HCT116 (cell line): ENCODE measurements at regions not wholly inside any gene's neighbourhood (a gene's known extent, or its start where the extent isn't known, plus 50 kb on each side); places are given as distances from the start of the nearest gene placed in this dataset.

Source experiments
- ATAC-seq: fragments of 200-7000 bp; cut with Tn5 transposase; 2 replicates; pipeline ENCODE4 v1.9.1; 2020; ENCODE audit warnings: mild to moderate bottlenecking, moderate library complexity
- BruUV-seq: library from RNA; stranded (reverse); fragments of 400-500 nt; replicated peaks from 2 replicates; lab custom pipeline; 2021; lab: Mats Ljungman, UMichigan
- CTCF ChIA-PET: fragments of 300-600 bp; sonication (Branson Sonifier 250); formaldehyde crosslinking; loops from one replicate; lab custom pipeline; 2021; ENCODE audit warnings: antibody characterized with exemption; lab: Charles Lee
- POLR2A ChIA-PET: fragments of 300-600, 350-600 bp; sonication (Branson Sonifier 250); formaldehyde crosslinking; loops from one replicate; lab custom pipeline; 2021; ENCODE audit warnings: antibody characterized with exemption; lab: Charles Lee
- RAD21 ChIA-PET, 2 experiments: fragments of 300-600 bp; sonication (Branson Sonifier 250); formaldehyde crosslinking; loops; one replicate each; lab custom pipeline; 2023; ENCODE audit warnings: low total read pairs in 2 of 2; ENCODE audit not compliant: uncharacterized antibody in 2 of 2, unreplicated experiment in 2 of 2, low non-redundant PET in 1 of 2; lab: Charles Lee
- DNase-seq: peaks from one replicate; pipeline ENCODE4 v3.0.0-alpha.2; 2010; ENCODE audit warnings: low read depth, low spot score
- H2AFZ ChIP-seq: fragments of 200-600 bp; shearing (Covaris generic), sonication (generic); 2 replicates; pipeline ENCODE4 v1.6.1; 2017; ENCODE audit warnings: low read depth, mixed run types, mixed read lengths, antibody characterized with exemption, low read length; ENCODE audit not compliant: poor library complexity, severe bottlenecking
- H3K27ac ChIP-seq: 2 replicates; pipeline ENCODE4 v1.5.1; 2012; ENCODE audit warnings: low read depth, low read length
- H3K27me3 ChIP-seq: fragments of 200-600 bp; sonication (generic); 2 replicates; pipeline ENCODE4 v1.6.1; 2016; ENCODE audit warnings: mixed run types, low read length, mixed read lengths; ENCODE audit not compliant: insufficient read depth
- H3K36me3 ChIP-seq, 2 experiments: fragments of 200-500 bp in 1 of 2; fragments of 200-600 bp in 1 of 2; sonication (Bioruptor generic) in 1 of 2; sonication (generic) in 1 of 2; 2 replicates each; pipeline versions ENCODE4 v1.5.1 to v1.6.1; 2014 to 2016; ENCODE audit warnings: low read length in 2 of 2, inconsistent platforms in 1 of 2, mixed read lengths in 1 of 2, mixed run types in 1 of 2; ENCODE audit not compliant: insufficient read depth in 2 of 2, control insufficient read depth in 1 of 2
- H3K4me1 ChIP-seq, 2 experiments: fragments of 200-600 bp in 1 of 2; sonication (generic) in 1 of 2; 2 replicates each; pipeline versions ENCODE4 v1.5.1 to v1.6.1; 2012 to 2017; ENCODE audit warnings: low read length in 2 of 2, inconsistent platforms in 1 of 2, mild to moderate bottlenecking in 1 of 2, mixed read lengths in 1 of 2, mixed run types in 1 of 2, moderate library complexity in 1 of 2; ENCODE audit not compliant: insufficient read depth in 2 of 2, control insufficient read depth in 1 of 2
- H3K4me2 ChIP-seq: fragments of 200-600 bp; sonication (generic); 2 replicates; pipeline ENCODE4 v1.6.1; 2017; ENCODE audit warnings: mixed run types, low read length, mixed read lengths
- H3K4me3 ChIP-seq, 2 experiments: fragments of 200-600 bp in 1 of 2; sonication (generic) in 1 of 2; replicated peaks in 1 of 2; 2 replicates each; pipeline ENCODE4 v1.5.1; 2011 to 2016; ENCODE audit warnings: low read length in 2 of 2, control low read depth in 1 of 2, low read depth in 1 of 2, mild to moderate bottlenecking in 1 of 2, mixed read lengths in 1 of 2, mixed run types in 1 of 2
- H3K79me2 ChIP-seq: fragments of 200-600 bp; sonication (generic); 2 replicates; pipeline ENCODE4 v1.6.1; 2017; ENCODE audit warnings: mild to moderate bottlenecking, mixed run types, low read length, moderate library complexity, mixed read lengths; ENCODE audit not compliant: insufficient read depth
- H3K9ac ChIP-seq: fragments of 200-600 bp; sonication (generic); 2 replicates; pipeline ENCODE4 v1.6.1; 2016; ENCODE audit warnings: low read length, mixed read lengths
- H3K9me2 ChIP-seq: fragments of 200-600 bp; sonication (generic), shearing (Covaris generic); 2 replicates; pipeline ENCODE4 v1.6.1; 2017; ENCODE audit warnings: mixed run types, mild to moderate bottlenecking, moderate library complexity; ENCODE audit not compliant: insufficient read depth
- H3K9me3 ChIP-seq, 2 experiments: fragments of 200-500 bp in 1 of 2; fragments of 200-600 bp in 1 of 2; sonication (Bioruptor generic) in 1 of 2; sonication (generic) in 1 of 2; 2 replicates each; pipeline ENCODE4 v1.6.1; 2014 to 2017; ENCODE audit warnings: low read length in 2 of 2, mixed read lengths in 2 of 2, inconsistent platforms in 1 of 2, low read depth in 1 of 2, mild to moderate bottlenecking in 1 of 2, mixed run types in 1 of 2, moderate library complexity in 1 of 2; ENCODE audit not compliant: control insufficient read depth in 1 of 2, insufficient read depth in 1 of 2
- H4K20me1 ChIP-seq: fragments of 200-600 bp; sonication (generic), shearing (Covaris generic); 2 replicates; pipeline ENCODE4 v1.6.1; 2017; ENCODE audit warnings: mixed run types, mild to moderate bottlenecking, moderate library complexity; ENCODE audit not compliant: insufficient read depth
- CTCF ChIP-seq, 3 experiments: fragments of 200-600 bp in 1 of 3; sonication (generic) in 1 of 3; IDR thresholded peaks in 2 of 3; conservative IDR thresholded peaks in 1 of 3; 2 replicates each; pipeline ENCODE4 v1.5.1; 2012 to 2017; ENCODE audit warnings: low read depth in 2 of 3, low read length in 2 of 3, antibody characterized with exemption in 1 of 3, borderline replicate concordance in 1 of 3, control low read depth in 1 of 3, mild to moderate bottlenecking in 1 of 3, mixed read lengths in 1 of 3, mixed run types in 1 of 3, moderate library complexity in 1 of 3; ENCODE audit not compliant: insufficient read depth in 1 of 3
- EGR1 ChIP-seq: IDR thresholded peaks from 2 replicates; pipeline ENCODE4 v1.6.1; 2012; ENCODE audit warnings: low read depth
- ELF1 ChIP-seq: IDR thresholded peaks from 2 replicates; pipeline ENCODE4 v1.6.1; 2012; ENCODE audit warnings: low read depth, borderline replicate concordance
- EZH2 ChIP-seq: fragments of 200-600 bp; sonication (generic); IDR thresholded peaks from 2 replicates; pipeline ENCODE4 v1.6.1; 2017; ENCODE audit warnings: antibody characterized with exemption, mixed run types
- EZH2phosphoT487 ChIP-seq: fragments of 200-600 bp; IDR thresholded peaks from 2 replicates; pipeline ENCODE4 v1.6.1; 2018; ENCODE audit warnings: antibody characterized with exemption, borderline replicate concordance
- MAX ChIP-seq: IDR thresholded peaks from 2 replicates; pipeline ENCODE4 v1.6.1; 2012
- POLR2A ChIP-seq: IDR thresholded peaks from 2 replicates; pipeline ENCODE4 v1.7.0; 2011; ENCODE audit warnings: borderline replicate concordance; ENCODE audit not compliant: insufficient read depth, insufficient read length; ENCODE audit errors: extremely low read depth
- POLR2AphosphoS5 ChIP-seq: IDR thresholded peaks from 2 replicates; pipeline ENCODE4 v1.6.1; 2011; ENCODE audit warnings: mild to moderate bottlenecking, low read depth, low read length, moderate library complexity
- RAD21 ChIP-seq: IDR thresholded peaks from 2 replicates; pipeline ENCODE4 v1.6.1; 2012; ENCODE audit warnings: low read depth, mild to moderate bottlenecking
- SIN3A ChIP-seq: IDR thresholded peaks from 2 replicates; pipeline ENCODE4 v1.6.1; 2012; ENCODE audit warnings: low read depth
- SRF ChIP-seq: IDR thresholded peaks from 2 replicates; pipeline ENCODE4 v1.6.1; 2012; ENCODE audit warnings: low read depth
- YY1 ChIP-seq: IDR thresholded peaks from 2 replicates; pipeline ENCODE4 v1.6.1; 2011; ENCODE audit warnings: low read length, low read depth, moderate library complexity, mild to moderate bottlenecking; ENCODE audit not compliant: insufficient replicate concordance; ENCODE audit errors: extremely low read depth
- ZBTB33 ChIP-seq: IDR thresholded peaks from 2 replicates; pipeline ENCODE4 v1.6.1; 2011; ENCODE audit warnings: mild to moderate bottlenecking, low read length, moderate library complexity; ENCODE audit not compliant: insufficient replicate concordance; ENCODE audit errors: extremely low read depth
- ZFX ChIP-seq: fragments of 450-650 bp; IDR thresholded peaks from 2 replicates; pipeline ENCODE4 v1.6.1; 2017
- intact Hi-C: fragments of 100-400 bp; cut with micrococcal nuclease; formaldehyde crosslinking; loops from 2 replicates; pipeline ENCODE4 v1.10.0; 2022

DNA sequence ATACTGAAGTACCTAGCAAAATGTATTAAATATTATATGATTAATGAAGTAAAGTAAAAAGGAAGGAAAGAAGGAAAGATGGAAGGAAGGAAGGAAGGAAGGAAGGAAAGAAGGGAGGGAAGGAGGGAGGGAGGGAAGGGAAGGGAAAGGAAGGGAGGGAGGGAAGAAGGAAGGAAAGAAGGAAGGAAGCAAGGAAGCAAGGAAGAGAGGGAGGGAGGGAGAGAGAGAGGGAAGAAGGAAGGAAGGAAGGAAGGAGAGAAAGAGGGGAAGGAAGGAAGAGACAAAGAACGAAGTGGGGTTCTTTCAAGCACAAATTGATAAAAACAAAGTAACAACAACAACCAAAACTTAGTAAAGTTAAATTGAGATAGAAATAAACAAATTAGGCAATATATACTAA, 622.3 kb upstream of the ADGRB3 start:
- BruUV-seq: no TSS peak
- H3K27me3 ChIP-seq: no peaks in the 10 kb centered on the region
- no peak overlapping the region for H3K27ac ChIP-seq
- ATAC-seq: no peak
- no peak overlapping the region for H3K4me3 ChIP-seq
- no peaks in the 10 kb centered on the region for H3K4me1 ChIP-seq
- peaks cover 11 to 14% of the 10 kb centered on the region in 2 experiments; a peak in 3 of 4 replicates for H3K9me3 ChIP-seq
- no peak for TF ChIP-seq EZH2
- TF ChIP-seq SIN3A: no peak
- TF ChIP-seq EZH2phosphoT487: no peak
- no peak for TF ChIP-seq EGR1
- TF ChIP-seq CTCF (IDR thresholded peaks at IDR 0.05 in 2 of 3, conservative IDR thresholded peaks at IDR 0.05 in 1 of 3; ENCODE audit: borderline replicate concordance in 1 of 3, insufficient read depth in 1 of 3, low read depth in 2 of 3, low read length in 2 of 3): no peak
- TF ChIP-seq SRF: no peak
- no peak for TF ChIP-seq MAX
- POLR2A ChIA-PET: no interaction called here
- no peak overlapping the region for H2AFZ ChIP-seq
- H3K79me2 ChIP-seq: no peaks in the 10 kb centered on the region
- no peaks in the 10 kb centered on the region for H3K9me2 ChIP-seq
- RAD21 ChIA-PET: no interaction called here
- H3K36me3 ChIP-seq: no peaks in the 10 kb centered on the region
- H3K9ac ChIP-seq: no peak overlapping the region
- intact Hi-C loops: no loop called here
- DNase-seq: no peak
- no peak overlapping the region for H3K4me2 ChIP-seq
- no peaks in the 10 kb centered on the region for H4K20me1 ChIP-seq
- CTCF ChIA-PET: no interaction called here

DNA sequence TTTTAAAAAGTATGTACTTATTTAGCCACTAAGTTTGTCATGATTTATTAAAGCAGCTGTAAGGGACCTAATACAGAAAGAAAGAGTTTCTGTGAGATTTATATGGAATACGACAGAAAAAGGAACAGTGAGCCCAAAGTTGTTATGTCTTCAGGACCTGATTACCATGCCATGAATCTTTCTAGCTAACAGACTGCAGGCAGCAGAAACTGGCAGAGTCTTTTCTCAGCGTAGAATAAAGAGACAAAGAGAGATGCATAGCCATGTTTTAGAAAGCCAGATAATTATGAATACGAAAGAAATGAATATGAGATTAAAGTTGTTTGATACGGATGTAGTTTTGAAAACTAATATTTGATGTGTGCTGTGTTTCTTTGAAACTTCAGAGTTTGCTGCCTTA, 624.1 kb upstream of the ADGRB3 start:
- Histone ChIP-seq H3K9me2 (no peaks in the 10 kb centered on the region), H3K79me2 (no peaks in the 10 kb centered on the region), H3K27ac (no peak overlapping the region), H3K4me3 (no peak overlapping the region), H3K36me3 (no peaks in the 10 kb centered on the region), H3K4me2 (no peak overlapping the region), H3K9me3 (peaks cover 7 to 14% of the 10 kb centered on the region in 2 experiments; a peak in 2 of 4 replicates), H2AFZ (no peak overlapping the region), H4K20me1 (no peaks in the 10 kb centered on the region), H3K4me1 (no peaks in the 10 kb centered on the region), H3K9ac (no peak overlapping the region), H3K27me3 (no peaks in the 10 kb centered on the region)
- intact Hi-C loops: no loop called here
- CTCF ChIA-PET: no interaction called here
- DNase-seq (no peak), ATAC-seq (no peak)
- POLR2A ChIA-PET: no interaction called here
- RAD21 ChIA-PET: no interaction called here
- no TSS peak for BruUV-seq
- TF ChIP-seq YY1: no peak
- no peak for TF ChIP-seq MAX
- TF ChIP-seq RAD21: no peak
- TF ChIP-seq ELF1: no peak
- TF ChIP-seq ZBTB33: no peak
- TF ChIP-seq POLR2AphosphoS5: no peak
- TF ChIP-seq EZH2: no peak
- TF ChIP-seq ZFX: no peak
- TF ChIP-seq POLR2A: no peak
- TF ChIP-seq CTCF (IDR thresholded peaks at IDR 0.05 in 2 of 3, conservative IDR thresholded peaks at IDR 0.05 in 1 of 3; ENCODE audit: borderline replicate concordance in 1 of 3, insufficient read depth in 1 of 3, low read depth in 2 of 3, low read length in 2 of 3): no peak
